Ishikawa (cell line): ENCODE measurements at regions not wholly inside any gene's neighbourhood (a gene's known extent, or its start where the extent isn't known, plus 50 kb on each side); places are given as distances from the start of the nearest gene placed in this dataset.

Experiments
- CEBPB ChIP-seq: IDR thresholded peaks from 2 replicates; pipeline ENCODE4 v1.6.1; 2012
- CREB1 ChIP-seq: IDR thresholded peaks from 2 replicates; pipeline ENCODE4 v1.6.1; 2012; ENCODE audit warnings: low read depth
- EGR1 ChIP-seq: IDR thresholded peaks from 2 replicates; pipeline ENCODE4 v1.6.1; 2012
- EP300 ChIP-seq: IDR thresholded peaks from 2 replicates; pipeline ENCODE4 v1.6.1; 2012; ENCODE audit warnings: borderline replicate concordance
- FOXM1 ChIP-seq: IDR thresholded peaks from 2 replicates; pipeline ENCODE4 v1.6.1; 2012; ENCODE audit warnings: low read depth, borderline replicate concordance
- NFIC ChIP-seq: IDR thresholded peaks from 2 replicates; pipeline ENCODE4 v1.6.1; 2012
- RAD21 ChIP-seq: IDR thresholded peaks from 2 replicates; pipeline ENCODE4 v1.6.1; 2012; ENCODE audit warnings: low read depth
- TAF1 ChIP-seq: IDR thresholded peaks from 2 replicates; pipeline ENCODE4 v1.6.1; 2012; ENCODE audit warnings: low read depth, mild to moderate bottlenecking
- TCF12 ChIP-seq: IDR thresholded peaks from 2 replicates; pipeline ENCODE4 v1.6.1; 2012; ENCODE audit warnings: low read depth
- TEAD4 ChIP-seq: IDR thresholded peaks from 2 replicates; pipeline ENCODE4 v1.6.1; 2012
- USF1 ChIP-seq: IDR thresholded peaks from 2 replicates; pipeline ENCODE4 v1.6.1; 2012
- YY1 ChIP-seq: IDR thresholded peaks from 2 replicates; pipeline ENCODE4 v1.6.1; 2012; ENCODE audit warnings: low read depth
- ZBTB7A ChIP-seq: IDR thresholded peaks from 2 replicates; pipeline ENCODE4 v1.6.1; 2012; ENCODE audit warnings: low read depth
- TF ChIP-seq, protein P1 (sequence below): IDR thresholded peaks from 2 replicates; pipeline ENCODE4 v1.6.1; 2012
- TF ChIP-seq, protein P2 (sequence below): IDR thresholded peaks from 2 replicates; pipeline ENCODE4 v1.6.1; 2012; ENCODE audit warnings: low read depth, mild to moderate bottlenecking

DNA sequence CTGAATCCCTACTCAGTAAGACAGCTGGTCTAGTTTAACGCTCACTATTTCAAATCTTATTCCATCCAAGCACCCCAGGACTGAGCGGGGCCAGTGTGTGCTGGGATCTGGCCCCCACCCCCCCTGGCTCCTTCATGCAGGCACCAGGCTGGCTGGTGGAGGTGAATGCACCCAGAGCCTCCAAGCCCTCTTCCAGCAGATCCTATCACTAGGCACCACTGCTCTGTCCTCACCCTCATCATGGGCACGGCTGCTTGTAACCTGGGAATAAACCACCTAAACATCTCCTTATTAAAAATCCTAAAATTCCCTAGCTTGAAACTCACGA lies 194.3 kb downstream of the ARL4C start:
- TF ChIP-seq TCF12 (peak; percentile 2; the same call in 1 of the 2 replicates), TAF1 (no peak)

- TF ChIP-seq YY1 (no peak), RAD21 (no peak), FOXM1 (no peak), ZBTB7A (no peak), NFIC (0 out of 2 replicates have a peak, but pooled peaks have one; percentile 45)
Observed at GRCh38 chr2:234300932-234301823, 195.7 kb downstream of the ARL4C start.

DNA sequence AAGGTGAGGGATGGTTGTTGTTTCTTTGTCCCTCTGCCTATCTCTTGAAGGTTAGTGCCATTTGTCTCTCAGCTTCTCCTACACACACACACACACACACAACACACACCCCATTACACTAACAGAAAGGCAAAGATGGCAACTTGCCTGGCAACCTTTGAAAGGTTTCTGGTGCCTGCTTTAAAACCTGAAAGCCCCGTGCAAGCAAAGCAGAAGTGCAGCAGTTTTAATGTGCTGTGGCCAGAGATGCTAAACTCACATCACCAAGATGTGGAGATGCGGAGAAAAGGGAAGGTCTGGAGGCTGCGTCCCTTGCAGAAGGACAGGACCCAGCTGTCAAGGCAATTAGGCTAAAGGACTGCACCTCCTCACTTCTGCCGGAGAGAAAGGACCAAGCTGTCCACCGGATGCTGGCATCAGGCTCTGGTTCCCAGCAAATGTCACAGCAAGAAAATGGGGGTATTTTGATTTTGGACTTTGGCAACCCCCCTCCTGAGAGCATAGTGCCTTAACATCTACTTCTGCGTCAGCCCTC lies 196.4 kb downstream of the ARL4C start:
- TF ChIP-seq NFIC (no peak), CREB1 (no peak), TEAD4 (no peak), TAF1 (no peak), RAD21 (no peak), EGR1 (no peak), FOXM1 (no peak), USF1 (no peak), TCF12 (no peak), CEBPB (no peak), YY1 (no peak), ZBTB7A (no peak), EP300 (no peak)
- TF ChIP-seq, protein P1, sequence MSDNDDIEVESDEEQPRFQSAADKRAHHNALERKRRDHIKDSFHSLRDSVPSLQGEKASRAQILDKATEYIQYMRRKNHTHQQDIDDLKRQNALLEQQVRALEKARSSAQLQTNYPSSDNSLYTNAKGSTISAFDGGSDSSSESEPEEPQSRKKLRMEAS = no peak
- TF ChIP-seq, protein P2, sequence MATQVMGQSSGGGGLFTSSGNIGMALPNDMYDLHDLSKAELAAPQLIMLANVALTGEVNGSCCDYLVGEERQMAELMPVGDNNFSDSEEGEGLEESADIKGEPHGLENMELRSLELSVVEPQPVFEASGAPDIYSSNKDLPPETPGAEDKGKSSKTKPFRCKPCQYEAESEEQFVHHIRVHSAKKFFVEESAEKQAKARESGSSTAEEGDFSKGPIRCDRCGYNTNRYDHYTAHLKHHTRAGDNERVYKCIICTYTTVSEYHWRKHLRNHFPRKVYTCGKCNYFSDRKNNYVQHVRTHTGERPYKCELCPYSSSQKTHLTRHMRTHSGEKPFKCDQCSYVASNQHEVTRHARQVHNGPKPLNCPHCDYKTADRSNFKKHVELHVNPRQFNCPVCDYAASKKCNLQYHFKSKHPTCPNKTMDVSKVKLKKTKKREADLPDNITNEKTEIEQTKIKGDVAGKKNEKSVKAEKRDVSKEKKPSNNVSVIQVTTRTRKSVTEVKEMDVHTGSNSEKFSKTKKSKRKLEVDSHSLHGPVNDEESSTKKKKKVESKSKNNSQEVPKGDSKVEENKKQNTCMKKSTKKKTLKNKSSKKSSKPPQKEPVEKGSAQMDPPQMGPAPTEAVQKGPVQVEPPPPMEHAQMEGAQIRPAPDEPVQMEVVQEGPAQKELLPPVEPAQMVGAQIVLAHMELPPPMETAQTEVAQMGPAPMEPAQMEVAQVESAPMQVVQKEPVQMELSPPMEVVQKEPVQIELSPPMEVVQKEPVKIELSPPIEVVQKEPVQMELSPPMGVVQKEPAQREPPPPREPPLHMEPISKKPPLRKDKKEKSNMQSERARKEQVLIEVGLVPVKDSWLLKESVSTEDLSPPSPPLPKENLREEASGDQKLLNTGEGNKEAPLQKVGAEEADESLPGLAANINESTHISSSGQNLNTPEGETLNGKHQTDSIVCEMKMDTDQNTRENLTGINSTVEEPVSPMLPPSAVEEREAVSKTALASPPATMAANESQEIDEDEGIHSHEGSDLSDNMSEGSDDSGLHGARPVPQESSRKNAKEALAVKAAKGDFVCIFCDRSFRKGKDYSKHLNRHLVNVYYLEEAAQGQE = no peak

DNA sequence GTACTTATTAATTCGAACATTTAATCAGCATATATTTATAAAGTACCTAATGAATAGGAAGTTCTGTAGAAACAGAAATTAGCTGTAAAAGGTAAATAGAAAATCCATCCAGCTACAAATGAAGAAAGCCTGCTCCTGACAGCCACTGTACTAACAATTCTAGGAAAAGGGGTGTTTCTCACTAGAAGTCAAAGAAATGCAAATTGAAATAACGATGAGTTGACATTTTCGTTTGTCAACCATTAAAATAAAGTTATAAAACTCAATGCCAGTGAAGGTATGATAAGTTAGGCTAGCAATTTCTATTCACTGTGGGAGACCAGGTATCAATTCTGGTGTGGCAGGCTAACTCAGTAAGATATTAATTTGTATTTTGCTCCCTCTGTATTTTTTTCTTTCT lies 198.0 kb downstream of the ARL4C start:
- TF ChIP-seq FOXM1 (no peak), TCF12 (no peak), TEAD4 (no peak), USF1 (no peak), CEBPB (no peak)
- TF ChIP-seq, protein P1 = no peak

GRCh38 chr2:234296991-234297390 lies 199.9 kb downstream of the ARL4C start:
- TF ChIP-seq EGR1 (no peak), TEAD4 (no peak), USF1 (no peak), TAF1 (no peak), RAD21 (no peak), TCF12 (no peak)
- TF ChIP-seq, protein P1 = no peak
- TF ChIP-seq, protein P2 = no peak

DNA sequence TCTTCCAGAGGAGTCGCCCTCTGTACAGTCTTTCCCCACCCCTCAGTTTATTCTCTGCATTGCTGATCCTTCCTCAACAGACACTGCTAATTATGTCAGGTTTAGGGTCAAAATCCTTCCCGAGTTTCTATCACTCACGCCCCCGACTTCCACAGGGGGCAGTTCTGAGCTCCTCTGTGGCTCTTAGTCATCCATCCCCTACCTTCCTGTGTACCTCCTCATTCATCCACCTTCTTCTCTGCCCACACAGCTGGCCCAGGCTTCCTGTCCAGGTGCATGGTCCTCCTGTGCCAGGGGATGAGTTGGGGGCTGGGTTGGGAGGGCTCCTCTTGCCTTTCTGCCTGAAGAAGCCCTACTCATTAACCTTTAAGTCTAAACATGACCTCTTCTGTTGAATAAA lies 202.9 kb downstream of the ARL4C start:
- TF ChIP-seq TCF12 = 0 out of 2 replicates have a peak, but pooled peaks have one; percentile 20
- peak; percentile 13; the same call in 1 of the 2 replicates for TF ChIP-seq RAD21
- no peak for TF ChIP-seq TAF1
- no peak for TF ChIP-seq ZBTB7A
- TF ChIP-seq EP300 = 0 out of 2 replicates have a peak, but pooled peaks have one; percentile 16
- no peak for TF ChIP-seq CEBPB
